SK-N-SH (cell line): ENCODE measurements at regions not wholly inside any gene's neighbourhood (a gene's known extent, or its start where the extent isn't known, plus 50 kb on each side); places are given as distances from the start of the nearest gene placed in this dataset.
A peak's percentile ranks its signal among the peaks of the same experiment; 100 is the strongest.

Source experiments
- CTCF ChIA-PET: fragments of 300-600, 350-600 bp; formaldehyde crosslinking; extraction: SDS; loops from one replicate; lab custom pipeline; 2021; lab: Yijun Ruan, JAX
- POLR2A ChIA-PET: fragments of 350-600 bp; sonication (Branson Sonifier 250); formaldehyde crosslinking; extraction: SDS; loops from one replicate; lab custom pipeline; 2020; ENCODE audit warnings: antibody characterized with exemption, inconsistent platforms; lab: Yijun Ruan, JAX
- DNase-seq: peaks from one replicate; pipeline ENCODE4 v3.0.0; 2012
- H2AFZ ChIP-seq: fragments of 200-600 bp; sonication (generic); 2 replicates; pipeline ENCODE4 v1.8.1; 2016; ENCODE audit warnings: antibody characterized with exemption, mild to moderate bottlenecking, low read depth
- H3F3A ChIP-seq: fragments of 200-600 bp; sonication (generic); replicated peaks from 2 replicates; pipeline ENCODE3; 2016; ENCODE audit warnings: antibody characterized with exemption, mild to moderate bottlenecking; ENCODE audit not compliant: insufficient read depth
- H3K27ac ChIP-seq, 2 experiments: fragments of 200-500 bp in 1 of 2; fragments of 200-600 bp in 1 of 2; sonication (Bioruptor generic) in 1 of 2; sonication (generic), shearing (Covaris generic) in 1 of 2; 2 replicates each; pipeline versions ENCODE4 v1.5.1 to v1.6.1; 2014 to 2016; ENCODE audit warnings: low read depth in 2 of 2, inconsistent platforms in 1 of 2, low read length in 1 of 2, mild to moderate bottlenecking in 1 of 2, mixed read lengths in 1 of 2
- H3K27me3 ChIP-seq: fragments of 200-600 bp; sonication (generic), shearing (Covaris generic); 2 replicates; pipeline ENCODE4 v1.6.1; 2016; ENCODE audit warnings: mixed run types; ENCODE audit not compliant: insufficient read depth
- H3K36me3 ChIP-seq, 2 experiments: fragments of 200-500 bp in 1 of 2; fragments of 200-600 bp in 1 of 2; sonication (Bioruptor generic) in 1 of 2; sonication (generic) in 1 of 2; replicated peaks in 1 of 2; 2 replicates each; pipeline versions ENCODE3 to v1.5.1; 2014 to 2016; ENCODE audit warnings: low read length in 1 of 2, mild to moderate bottlenecking in 1 of 2; ENCODE audit not compliant: insufficient read depth in 2 of 2, control insufficient read depth in 1 of 2
- H3K4me1 ChIP-seq, 2 experiments: fragments of 200-500 bp in 1 of 2; fragments of 200-600 bp in 1 of 2; sonication (Bioruptor generic) in 1 of 2; sonication (generic), shearing (Covaris generic) in 1 of 2; 2 replicates each; pipeline versions ENCODE4 v1.5.1 to v1.6.1; 2014 to 2016; ENCODE audit warnings: low read depth in 1 of 2, low read length in 1 of 2, mixed run types in 1 of 2; ENCODE audit not compliant: insufficient read depth in 2 of 2, control insufficient read depth in 1 of 2
- H3K4me2 ChIP-seq: fragments of 200-600 bp; sonication (generic), shearing (Covaris generic); 2 replicates; pipeline ENCODE4 v1.6.1; 2017; ENCODE audit warnings: mixed run types
- H3K4me3 ChIP-seq, 2 experiments: fragments of 200-500 bp in 1 of 2; fragments of 200-600 bp in 1 of 2; sonication (Bioruptor generic) in 1 of 2; sonication (generic), shearing (Covaris generic) in 1 of 2; 2 replicates each; pipeline versions ENCODE4 v1.5.1 to v1.8.1; 2014 to 2016; ENCODE audit warnings: low read depth in 2 of 2, inconsistent platforms in 1 of 2, low read length in 1 of 2, mild to moderate bottlenecking in 1 of 2, mixed read lengths in 1 of 2, moderate library complexity in 1 of 2
- H3K79me2 ChIP-seq: fragments of 200-600 bp; sonication (generic); 2 replicates; pipeline ENCODE4 v1.8.1; 2017; ENCODE audit warnings: mild to moderate bottlenecking; ENCODE audit not compliant: insufficient read depth
- H3K9ac ChIP-seq: fragments of 200-600 bp; sonication (generic); 2 replicates; pipeline ENCODE4 v1.6.1; 2017; ENCODE audit warnings: mixed run types
- H3K9me2 ChIP-seq: fragments of 200-600 bp; sonication (generic); 2 replicates; pipeline ENCODE4 v1.6.1; 2017; ENCODE audit warnings: mixed run types
- H3K9me3 ChIP-seq: fragments of 200-600 bp; sonication (generic); 2 replicates; pipeline ENCODE4 v1.6.1; 2017; ENCODE audit warnings: mixed run types, mild to moderate bottlenecking, moderate library complexity
- H4K20me1 ChIP-seq: fragments of 200-600 bp; sonication (generic); 2 replicates; pipeline ENCODE4 v1.6.1; 2017; ENCODE audit warnings: mild to moderate bottlenecking, mixed run types; ENCODE audit not compliant: insufficient read depth
- FOSL2 ChIP-seq: IDR thresholded peaks from 2 replicates; pipeline ENCODE4 v1.4.0; 2012; ENCODE audit warnings: low read depth, mild to moderate bottlenecking, moderate library complexity, borderline replicate concordance
- FOXM1 ChIP-seq: IDR thresholded peaks from 2 replicates; pipeline ENCODE4 v1.4.0; 2012; ENCODE audit warnings: low read depth, mild to moderate bottlenecking
- GATA2 ChIP-seq: sonication (generic); formaldehyde crosslinking; IDR thresholded peaks from 2 replicates; pipeline ENCODE4 v1.5.0; 2020; ENCODE audit warnings: mild to moderate bottlenecking, missing genetic modification reagents
- JUND ChIP-seq: IDR thresholded peaks from 2 replicates; pipeline ENCODE4 v1.4.0; 2012
- MEF2A ChIP-seq: IDR thresholded peaks from 2 replicates; pipeline ENCODE4 v1.4.0; 2012; ENCODE audit warnings: low read depth, borderline replicate concordance
- NRF1 ChIP-seq: IDR thresholded peaks from 2 replicates; pipeline ENCODE4 v1.6.1; 2012; ENCODE audit warnings: low read depth, mild to moderate bottlenecking, low read length
- POLR2AphosphoS5 ChIP-seq: IDR thresholded peaks from 2 replicates; pipeline ENCODE4 v1.6.1; 2012; ENCODE audit warnings: low read depth, low read length
- RAD21 ChIP-seq: IDR thresholded peaks from 2 replicates; pipeline ENCODE4 v1.6.1; 2012; ENCODE audit warnings: mild to moderate bottlenecking, low read length
- RCOR1 ChIP-seq: fragments of 150-350 bp; IDR thresholded peaks from 2 replicates; pipeline ENCODE4 v1.6.1; 2017; ENCODE audit warnings: antibody characterized with exemption, low read length
- RFX5 ChIP-seq: IDR thresholded peaks from 2 replicates; pipeline ENCODE4 v1.6.1; 2012; ENCODE audit warnings: mild to moderate bottlenecking, improper control_type of control experiment, low read length
- TAF1 ChIP-seq: IDR thresholded peaks from 2 replicates; pipeline ENCODE4 v1.6.1; 2012; ENCODE audit warnings: low read depth, mild to moderate bottlenecking, low read length, moderate library complexity, borderline replicate concordance
- TCF12 ChIP-seq: IDR thresholded peaks from 2 replicates; pipeline ENCODE4 v1.4.0; 2012
- TEAD4 ChIP-seq: IDR thresholded peaks from 2 replicates; pipeline ENCODE4 v1.4.0; 2012; ENCODE audit warnings: mild to moderate bottlenecking, borderline replicate concordance; ENCODE audit not compliant: insufficient read depth
- YY1 ChIP-seq: IDR thresholded peaks from 2 replicates; pipeline ENCODE4 v1.4.0; 2012; ENCODE audit warnings: low read depth, mild to moderate bottlenecking
- WGBS: methylation state at CpG from one replicate; pipeline ENCODE4 v1.1.6; 2017; ENCODE audit warnings: low lambda C conversion rate; 5-methylcytosine and 5-hydroxymethylcytosine counted together
- TF ChIP-seq, protein P1 (sequence below): IDR thresholded peaks from 2 replicates; pipeline ENCODE4; 2012
- TF ChIP-seq, protein P2 (sequence below): IDR thresholded peaks from 2 replicates; pipeline ENCODE4 v1.4.0; 2012; ENCODE audit warnings: low read depth
- TF ChIP-seq, protein P3 (sequence below): fragments of 150-350 bp; IDR thresholded peaks from 2 replicates; pipeline ENCODE4 v1.6.1; 2017; ENCODE audit warnings: antibody characterized with exemption, low read length, low read depth, borderline replicate concordance
- TF ChIP-seq, protein P4 (sequence below): fragments of 150-350 bp; IDR thresholded peaks from 2 replicates; pipeline ENCODE4 v1.6.1; 2016; ENCODE audit warnings: mild to moderate bottlenecking, low read depth, low read length
- TF ChIP-seq, protein P5 (sequence below): IDR thresholded peaks from 2 replicates; pipeline ENCODE4 v1.4.0; 2012; ENCODE audit warnings: low read depth, borderline replicate concordance

DNA sequence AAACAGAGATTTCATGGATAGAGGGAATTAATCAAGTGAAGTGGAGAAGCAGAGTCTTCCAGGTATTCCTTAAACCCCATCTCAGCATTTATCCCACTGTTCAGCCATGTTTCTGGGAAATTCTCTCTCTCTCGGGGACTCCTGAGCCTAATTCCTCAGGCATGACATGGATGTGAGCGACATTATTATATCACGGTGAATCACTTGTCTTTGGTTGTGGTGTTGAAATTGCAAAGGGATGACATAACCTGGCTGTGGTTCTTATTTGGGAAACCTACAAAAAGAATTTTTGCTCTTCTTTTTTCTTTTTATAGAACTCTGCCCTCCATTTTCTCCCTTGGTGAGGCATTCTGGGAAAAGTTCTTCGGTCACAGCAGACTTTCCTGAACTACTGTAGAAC, 457.9 kb upstream of the PTGER4 start:
- Histone ChIP-seq H3K4me3 (no peak overlapping the region), H3K79me2 (no peaks in the 10 kb centered on the region), H3K9ac (no peak overlapping the region), H3K4me2 (no peak overlapping the region; the same call in 1 of the 2 replicates), H3K36me3 (no peaks in the 10 kb centered on the region), H2AFZ (peak overlapping the region; percentile 80), H4K20me1 (no peaks in the 10 kb centered on the region), H3K27me3 (no peaks in the 10 kb centered on the region), H3K9me3 (no peaks in the 10 kb centered on the region), H3K9me2 (no peaks in the 10 kb centered on the region), H3F3A (peaks cover 5% of the 10 kb centered on the region), H3K4me1 (0 out of 4 replicates have a peak, but pooled peaks cover 0 to 8% of the 10 kb centered on the region in 2 experiments), H3K27ac (peak overlapping the region in 1 of 2 experiments; percentile 57; a peak in 2 of 4 replicates)
- ChIA-PET CTCF (no interaction called here), POLR2A (no interaction called here)
- WGBS: 29% methylated on average over 4 of the region's 4 CpGs
- TF ChIP-seq RFX5 (no peak), POLR2AphosphoS5 (no peak), FOSL2 (peak; percentile 66), YY1 (0 out of 2 replicates have a peak, but pooled peaks have one; percentile 36), FOXM1 (no peak), RAD21 (no peak), TEAD4 (peak; percentile 61; the same call in 1 of the 2 replicates), JUND (peak; percentile 68), MEF2A (peak; percentile 77; the same call in 1 of the 2 replicates), TCF12 (peak; percentile 29; the same call in 1 of the 2 replicates), TAF1 (no peak), RCOR1 (no peak), GATA2 (CRISPR knock-in tag) (no peak), NRF1 (no peak)
- TF ChIP-seq, protein P1, sequence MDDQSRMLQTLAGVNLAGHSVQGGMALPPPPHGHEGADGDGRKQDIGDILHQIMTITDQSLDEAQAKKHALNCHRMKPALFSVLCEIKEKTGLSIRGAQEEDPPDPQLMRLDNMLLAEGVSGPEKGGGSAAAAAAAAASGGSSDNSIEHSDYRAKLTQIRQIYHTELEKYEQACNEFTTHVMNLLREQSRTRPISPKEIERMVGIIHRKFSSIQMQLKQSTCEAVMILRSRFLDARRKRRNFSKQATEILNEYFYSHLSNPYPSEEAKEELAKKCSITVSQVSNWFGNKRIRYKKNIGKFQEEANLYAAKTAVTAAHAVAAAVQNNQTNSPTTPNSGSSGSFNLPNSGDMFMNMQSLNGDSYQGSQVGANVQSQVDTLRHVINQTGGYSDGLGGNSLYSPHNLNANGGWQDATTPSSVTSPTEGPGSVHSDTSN: peak; percentile 32
- TF ChIP-seq, protein P2, sequence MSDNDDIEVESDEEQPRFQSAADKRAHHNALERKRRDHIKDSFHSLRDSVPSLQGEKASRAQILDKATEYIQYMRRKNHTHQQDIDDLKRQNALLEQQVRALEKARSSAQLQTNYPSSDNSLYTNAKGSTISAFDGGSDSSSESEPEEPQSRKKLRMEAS: no peak
- TF ChIP-seq, protein P3, sequence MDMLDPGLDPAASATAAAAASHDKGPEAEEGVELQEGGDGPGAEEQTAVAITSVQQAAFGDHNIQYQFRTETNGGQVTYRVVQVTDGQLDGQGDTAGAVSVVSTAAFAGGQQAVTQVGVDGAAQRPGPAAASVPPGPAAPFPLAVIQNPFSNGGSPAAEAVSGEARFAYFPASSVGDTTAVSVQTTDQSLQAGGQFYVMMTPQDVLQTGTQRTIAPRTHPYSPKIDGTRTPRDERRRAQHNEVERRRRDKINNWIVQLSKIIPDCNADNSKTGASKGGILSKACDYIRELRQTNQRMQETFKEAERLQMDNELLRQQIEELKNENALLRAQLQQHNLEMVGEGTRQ: no peak
- TF ChIP-seq, protein P4, sequence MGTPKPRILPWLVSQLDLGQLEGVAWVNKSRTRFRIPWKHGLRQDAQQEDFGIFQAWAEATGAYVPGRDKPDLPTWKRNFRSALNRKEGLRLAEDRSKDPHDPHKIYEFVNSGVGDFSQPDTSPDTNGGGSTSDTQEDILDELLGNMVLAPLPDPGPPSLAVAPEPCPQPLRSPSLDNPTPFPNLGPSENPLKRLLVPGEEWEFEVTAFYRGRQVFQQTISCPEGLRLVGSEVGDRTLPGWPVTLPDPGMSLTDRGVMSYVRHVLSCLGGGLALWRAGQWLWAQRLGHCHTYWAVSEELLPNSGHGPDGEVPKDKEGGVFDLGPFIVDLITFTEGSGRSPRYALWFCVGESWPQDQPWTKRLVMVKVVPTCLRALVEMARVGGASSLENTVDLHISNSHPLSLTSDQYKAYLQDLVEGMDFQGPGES: no peak
- TF ChIP-seq, protein P5, sequence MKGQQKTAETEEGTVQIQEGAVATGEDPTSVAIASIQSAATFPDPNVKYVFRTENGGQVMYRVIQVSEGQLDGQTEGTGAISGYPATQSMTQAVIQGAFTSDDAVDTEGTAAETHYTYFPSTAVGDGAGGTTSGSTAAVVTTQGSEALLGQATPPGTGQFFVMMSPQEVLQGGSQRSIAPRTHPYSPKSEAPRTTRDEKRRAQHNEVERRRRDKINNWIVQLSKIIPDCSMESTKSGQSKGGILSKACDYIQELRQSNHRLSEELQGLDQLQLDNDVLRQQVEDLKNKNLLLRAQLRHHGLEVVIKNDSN: no peak
- DNase-seq: no peak
